ENCODE measurements at regions not wholly inside any gene's neighbourhood (a gene's known extent, or its start where the extent isn't known, plus 50 kb on each side); places are given as distances from the start of the nearest gene placed in this dataset.

- TF ChIP-seq HDGF (IDR thresholded peaks at IDR 0.05; ENCODE audit: borderline replicate concordance) (no peak), ZNF384 (IDR thresholded peaks at IDR 0.05) (no peak), SUZ12 (IDR thresholded peaks at IDR 0.05) (no peak), SP1 (IDR thresholded peaks at IDR 0.05) (no peak)
These were observed 228.5 kb downstream of the CDCA7 start for GRCh38 chr2:173583196-173583595.
